ENCODE measurements at regions not wholly inside any gene's neighbourhood (a gene's known extent, or its start where the extent isn't known, plus 50 kb on each side); places are given as distances from the start of the nearest gene placed in this dataset.
A peak's percentile ranks its signal among the peaks of the same experiment; 100 is the strongest.

DNA sequence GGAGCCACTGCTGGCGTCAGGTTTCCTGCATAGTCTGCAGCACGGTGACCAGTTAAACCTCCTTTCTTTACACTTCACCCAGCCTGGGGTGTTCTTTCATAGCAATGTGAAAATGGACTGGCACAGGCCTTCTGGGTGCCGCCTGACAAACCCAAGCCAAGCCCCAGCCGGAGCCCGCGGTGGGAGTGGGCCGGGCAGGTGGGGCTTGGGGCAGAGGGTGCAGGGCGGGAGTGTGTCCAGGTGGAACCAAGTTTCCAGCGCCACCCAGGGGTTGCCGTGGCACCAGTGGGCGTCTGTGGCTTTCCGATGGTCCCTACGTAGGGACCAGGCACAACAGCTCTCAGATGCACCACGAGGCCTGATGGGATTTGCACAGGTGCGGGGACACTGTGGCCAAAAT is 75.8 kb downstream of the RTP5 start:
- Mint-ChIP-seq H3K27me3 (ENCODE audit: low read depth) (peaks cover 17% of the 10 kb centered on the region), H3K9me3 (no peaks in the 10 kb centered on the region), H3K4me3 (no peak overlapping the region), H3K36me3 (ENCODE audit: low read depth) (no peaks in the 10 kb centered on the region), H3K27ac (no peak overlapping the region), H3K4me1 (peaks cover 14% of the 10 kb centered on the region)
- TF ChIP-seq, protein P1, sequence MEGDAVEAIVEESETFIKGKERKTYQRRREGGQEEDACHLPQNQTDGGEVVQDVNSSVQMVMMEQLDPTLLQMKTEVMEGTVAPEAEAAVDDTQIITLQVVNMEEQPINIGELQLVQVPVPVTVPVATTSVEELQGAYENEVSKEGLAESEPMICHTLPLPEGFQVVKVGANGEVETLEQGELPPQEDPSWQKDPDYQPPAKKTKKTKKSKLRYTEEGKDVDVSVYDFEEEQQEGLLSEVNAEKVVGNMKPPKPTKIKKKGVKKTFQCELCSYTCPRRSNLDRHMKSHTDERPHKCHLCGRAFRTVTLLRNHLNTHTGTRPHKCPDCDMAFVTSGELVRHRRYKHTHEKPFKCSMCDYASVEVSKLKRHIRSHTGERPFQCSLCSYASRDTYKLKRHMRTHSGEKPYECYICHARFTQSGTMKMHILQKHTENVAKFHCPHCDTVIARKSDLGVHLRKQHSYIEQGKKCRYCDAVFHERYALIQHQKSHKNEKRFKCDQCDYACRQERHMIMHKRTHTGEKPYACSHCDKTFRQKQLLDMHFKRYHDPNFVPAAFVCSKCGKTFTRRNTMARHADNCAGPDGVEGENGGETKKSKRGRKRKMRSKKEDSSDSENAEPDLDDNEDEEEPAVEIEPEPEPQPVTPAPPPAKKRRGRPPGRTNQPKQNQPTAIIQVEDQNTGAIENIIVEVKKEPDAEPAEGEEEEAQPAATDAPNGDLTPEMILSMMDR (IDR thresholded peaks at IDR 0.05; ENCODE audit: unreplicated experiment in 3 of 3): no peak

- H3K27ac Mint-ChIP-seq: no peak overlapping the region
- H3K36me3 Mint-ChIP-seq (ENCODE audit: low read depth): no peaks in the 10 kb centered on the region
- peaks cover 22% of the 10 kb centered on the region for H3K27me3 Mint-ChIP-seq (ENCODE audit: low read depth)
- H3K4me1 Mint-ChIP-seq: peaks cover 14% of the 10 kb centered on the region
- no peaks in the 10 kb centered on the region for H3K9me3 Mint-ChIP-seq
- H3K4me3 Mint-ChIP-seq: no peak overlapping the region
- TF ChIP-seq, protein P1 (IDR thresholded peaks at IDR 0.05; ENCODE audit: unreplicated experiment in 3 of 3): no peak
Observed at GRCh38 chr2:241945803-241946202, 76.3 kb downstream of the RTP5 start.

- no peaks in the 10 kb centered on the region for H3K36me3 Mint-ChIP-seq (ENCODE audit: low read depth)
- H3K27ac Mint-ChIP-seq: no peak overlapping the region
- peaks cover 7% of the 10 kb centered on the region for H3K4me1 Mint-ChIP-seq
- no peaks in the 10 kb centered on the region for H3K9me3 Mint-ChIP-seq
- TF ChIP-seq, protein P1 (IDR thresholded peaks at IDR 0.05; ENCODE audit: unreplicated experiment in 3 of 3): no peak
- H3K27me3 Mint-ChIP-seq (ENCODE audit: low read depth): peaks cover 23% of the 10 kb centered on the region
- H3K4me3 Mint-ChIP-seq: peak overlapping the region in 1 of 3 experiments; percentile 31
Observed at GRCh38 chr2:241946306-241947003, 76.9 kb downstream of the RTP5 start.

- TF ChIP-seq, protein P1 (IDR thresholded peaks at IDR 0.05; ENCODE audit: unreplicated experiment in 3 of 3): no peak
- Mint-ChIP-seq H3K27ac (no peak overlapping the region), H3K4me1 (peaks cover 7% of the 10 kb centered on the region), H3K36me3 (ENCODE audit: low read depth) (no peaks in the 10 kb centered on the region), H3K9me3 (no peaks in the 10 kb centered on the region), H3K27me3 (ENCODE audit: low read depth) (peaks cover 23% of the 10 kb centered on the region), H3K4me3 (peak overlapping the region in 1 of 3 experiments; percentile 31)
Observed at GRCh38 chr2:241947004-241947350, 77.4 kb downstream of the RTP5 start.

DNA sequence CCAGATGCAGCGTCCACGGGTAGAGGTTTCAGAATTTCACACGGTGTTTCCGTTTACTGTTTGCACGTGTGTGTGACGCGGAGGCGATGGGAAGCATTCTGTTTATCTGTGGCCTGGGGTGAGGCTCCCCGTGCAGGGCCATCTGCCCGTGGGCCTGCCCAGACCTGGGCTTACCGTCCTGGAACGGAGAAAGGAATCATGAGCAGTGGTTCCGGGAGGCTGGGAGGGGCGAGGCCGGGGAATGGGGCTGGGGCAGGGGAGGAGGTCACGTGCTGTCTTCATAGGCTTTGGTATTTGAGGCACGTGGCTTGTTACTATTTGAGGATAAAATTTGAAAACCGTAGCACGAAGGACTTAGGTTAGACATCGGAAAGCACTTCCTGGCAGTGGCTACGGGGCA is 77.9 kb downstream of the RTP5 start:
- H3K4me1 Mint-ChIP-seq: peaks cover 6% of the 10 kb centered on the region
- TF ChIP-seq, protein P1 (IDR thresholded peaks at IDR 0.05; ENCODE audit: unreplicated experiment in 3 of 3): no peak
- no peak overlapping the region for H3K4me3 Mint-ChIP-seq
- H3K27ac Mint-ChIP-seq: no peak overlapping the region
- H3K36me3 Mint-ChIP-seq (ENCODE audit: low read depth): no peaks in the 10 kb centered on the region
- peaks cover 23% of the 10 kb centered on the region for H3K27me3 Mint-ChIP-seq (ENCODE audit: low read depth)
- no peaks in the 10 kb centered on the region for H3K9me3 Mint-ChIP-seq

DNA sequence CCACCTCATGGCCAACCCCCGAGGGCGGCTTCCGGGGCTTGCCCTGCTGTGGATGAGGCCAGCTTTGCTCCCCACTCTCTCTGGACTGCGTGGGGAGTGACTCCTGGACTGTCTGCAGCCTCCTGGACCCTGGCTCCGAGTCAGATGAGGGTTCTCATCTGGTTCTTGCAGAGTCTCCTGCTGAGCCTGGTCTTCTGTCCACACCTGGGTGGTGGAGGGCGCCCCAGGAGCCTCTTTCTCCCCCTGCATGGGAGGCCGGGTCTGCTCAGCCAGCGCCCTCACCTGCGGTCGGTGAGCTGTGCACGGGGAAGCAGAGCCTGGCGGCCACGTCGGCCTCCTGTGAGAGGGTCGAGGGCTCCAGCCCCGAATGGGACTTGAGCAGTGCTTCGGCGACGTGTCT is 78.3 kb downstream of the RTP5 start:
- H3K9me3 Mint-ChIP-seq: no peaks in the 10 kb centered on the region

More for the DNA sequence above, 78.3 kb downstream of the RTP5 start:
- peaks cover under 1% of the 10 kb centered on the region for H3K4me1 Mint-ChIP-seq
- H3K27ac Mint-ChIP-seq: no peak overlapping the region
- H3K4me3 Mint-ChIP-seq: no peak overlapping the region
- TF ChIP-seq, protein P1 (IDR thresholded peaks at IDR 0.05; ENCODE audit: unreplicated experiment in 3 of 3): no peak
- no peaks in the 10 kb centered on the region for H3K36me3 Mint-ChIP-seq (ENCODE audit: low read depth)
- peaks cover 23% of the 10 kb centered on the region for H3K27me3 Mint-ChIP-seq (ENCODE audit: low read depth)
